AG09319 (cell line): ENCODE measurements at regions not wholly inside any gene's neighbourhood (a gene's known extent, or its start where the extent isn't known, plus 50 kb on each side); places are given as distances from the start of the nearest gene placed in this dataset.

Source experiments
- DNase-seq: peaks from one replicate; pipeline ENCODE4 v3.0.0-alpha.2; 2010; ENCODE audit warnings: low read depth; ENCODE audit errors: extremely low read depth
- TF ChIP-seq, protein P1 (sequence below): IDR thresholded peaks from 2 replicates; pipeline ENCODE4 v1.5.1; 2011; ENCODE audit warnings: low read depth, mild to moderate bottlenecking, inconsistent platforms, low read length, moderate library complexity

DNA sequence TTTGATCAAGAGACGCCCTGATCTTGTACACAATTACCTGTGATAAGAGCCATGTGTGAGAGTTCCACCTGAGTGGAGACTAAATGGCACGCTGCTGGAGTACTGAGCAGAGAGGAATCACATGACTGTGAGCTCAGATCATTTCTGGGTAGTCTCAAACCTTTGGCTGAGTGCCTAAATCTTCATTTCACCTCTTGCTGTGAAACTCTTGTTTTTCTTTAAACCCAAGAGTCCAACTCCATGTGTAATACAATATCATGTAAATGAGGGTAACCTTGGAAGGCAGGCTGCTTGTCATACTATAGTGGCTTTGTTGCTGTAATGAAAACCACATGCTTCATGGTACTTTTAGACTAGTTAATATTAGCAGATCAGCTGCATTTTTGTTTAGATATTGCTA lies 156.9 kb downstream of the CAND1 start:
- DNase-seq, result peak; percentile 77
- TF ChIP-seq, protein P1, sequence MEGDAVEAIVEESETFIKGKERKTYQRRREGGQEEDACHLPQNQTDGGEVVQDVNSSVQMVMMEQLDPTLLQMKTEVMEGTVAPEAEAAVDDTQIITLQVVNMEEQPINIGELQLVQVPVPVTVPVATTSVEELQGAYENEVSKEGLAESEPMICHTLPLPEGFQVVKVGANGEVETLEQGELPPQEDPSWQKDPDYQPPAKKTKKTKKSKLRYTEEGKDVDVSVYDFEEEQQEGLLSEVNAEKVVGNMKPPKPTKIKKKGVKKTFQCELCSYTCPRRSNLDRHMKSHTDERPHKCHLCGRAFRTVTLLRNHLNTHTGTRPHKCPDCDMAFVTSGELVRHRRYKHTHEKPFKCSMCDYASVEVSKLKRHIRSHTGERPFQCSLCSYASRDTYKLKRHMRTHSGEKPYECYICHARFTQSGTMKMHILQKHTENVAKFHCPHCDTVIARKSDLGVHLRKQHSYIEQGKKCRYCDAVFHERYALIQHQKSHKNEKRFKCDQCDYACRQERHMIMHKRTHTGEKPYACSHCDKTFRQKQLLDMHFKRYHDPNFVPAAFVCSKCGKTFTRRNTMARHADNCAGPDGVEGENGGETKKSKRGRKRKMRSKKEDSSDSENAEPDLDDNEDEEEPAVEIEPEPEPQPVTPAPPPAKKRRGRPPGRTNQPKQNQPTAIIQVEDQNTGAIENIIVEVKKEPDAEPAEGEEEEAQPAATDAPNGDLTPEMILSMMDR, result no peak

- DNase-seq, result no peak
- TF ChIP-seq, protein P1, result no peak
Measured at GRCh38 chr12:67427336-67427735, 158.2 kb downstream of the CAND1 start.

DNA sequence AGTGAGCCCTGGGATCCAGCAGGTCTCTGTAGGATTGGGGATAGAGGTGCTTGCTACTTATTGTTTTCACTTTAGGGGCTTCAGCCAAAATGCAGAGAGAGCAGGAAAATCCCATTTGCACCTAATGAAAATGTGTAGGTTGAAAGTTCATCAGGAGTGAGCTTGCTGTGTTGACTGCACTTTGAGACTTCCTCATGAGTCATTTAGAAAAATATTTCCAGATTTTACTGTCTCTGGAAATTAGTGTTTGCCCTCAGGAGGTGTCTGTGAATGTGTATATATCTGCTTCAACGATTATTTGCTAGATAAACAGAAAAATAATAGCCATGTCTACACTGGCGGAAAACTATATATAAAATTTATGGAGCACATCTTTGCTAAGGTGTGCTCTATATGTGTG lies 159.3 kb downstream of the CAND1 start:
- TF ChIP-seq, protein P1, result no peak
- no peak for DNase-seq

GRCh38 chr12:67430708-67431335 lies 161.7 kb downstream of the CAND1 start:
- peak; percentile 49 for DNase-seq
- TF ChIP-seq, protein P1, result peak; percentile 27

DNA sequence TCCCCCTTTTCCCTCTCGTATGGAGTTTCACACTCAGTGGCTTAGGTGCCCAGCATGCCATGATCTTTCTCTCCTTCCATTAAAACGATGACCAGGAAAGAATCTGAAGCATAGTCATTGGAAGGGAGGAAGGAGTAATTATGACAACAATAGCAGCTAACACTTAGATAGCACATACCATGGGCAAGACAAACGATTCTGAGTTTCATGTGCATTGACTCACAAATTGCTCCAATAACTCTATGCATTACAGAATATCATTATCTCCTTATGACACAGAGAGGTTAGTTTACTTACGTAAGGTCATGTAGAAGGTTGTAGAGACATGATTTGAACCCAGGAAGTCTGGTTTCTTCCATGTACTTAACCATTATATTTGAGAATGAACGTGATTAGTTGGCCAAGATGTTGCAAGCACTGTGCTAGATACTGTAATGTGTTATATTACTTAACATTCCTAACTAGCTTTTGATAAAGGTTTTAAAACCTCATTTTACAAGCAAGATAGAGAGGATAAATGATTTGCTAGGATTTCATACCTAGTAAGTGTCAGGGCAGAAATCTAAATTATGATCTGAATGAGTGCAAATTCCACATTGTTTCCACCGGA lies 162.4 kb downstream of the CAND1 start:
- no peak for DNase-seq
- TF ChIP-seq, protein P1, result no peak

- TF ChIP-seq, protein P1, result no peak
- no peak for DNase-seq
Measured at GRCh38 chr12:67433385-67434175, 164.4 kb downstream of the CAND1 start.
